NCI-H187 treated with DMSO at 0.1 percent for 48 hours (cell line): ENCODE measurements at regions not wholly inside any gene's neighbourhood (a gene's known extent, or its start where the extent isn't known, plus 50 kb on each side); places are given as distances from the start of the nearest gene placed in this dataset.
"Not testable (repeated sequence)": the region's sequence is repeated elsewhere in the genome, so short reads cannot be mapped to it uniquely, and the experiment has no call there.

Experiments
- DNase-seq: peaks from one replicate; lab custom pipeline; 2025; lab: John Stamatoyannopoulos, UW

DNA sequence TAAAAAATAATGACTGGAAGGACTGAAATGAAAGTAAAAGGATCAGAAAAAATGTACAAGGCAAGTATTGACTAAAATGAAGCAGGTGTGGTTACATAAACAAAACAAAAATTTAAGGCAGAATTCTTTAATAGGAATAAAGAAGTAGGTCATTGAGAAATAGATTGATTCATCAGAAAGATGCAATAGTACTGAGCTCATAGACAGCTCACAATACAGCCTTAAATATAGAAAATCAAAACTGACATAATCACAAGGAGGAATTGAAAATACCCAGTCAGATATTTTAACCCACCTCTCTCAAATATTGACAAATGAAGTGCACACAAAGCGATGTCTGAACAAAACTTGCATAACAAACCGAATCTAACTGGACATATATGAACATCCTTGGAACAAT is 366.8 kb upstream of the DPYD start:
- no peak for DNase-seq

- DNase-seq: no peak
Observed at GRCh38 chr1:98286656-98287055, 365.8 kb upstream of the DPYD start.

DNA sequence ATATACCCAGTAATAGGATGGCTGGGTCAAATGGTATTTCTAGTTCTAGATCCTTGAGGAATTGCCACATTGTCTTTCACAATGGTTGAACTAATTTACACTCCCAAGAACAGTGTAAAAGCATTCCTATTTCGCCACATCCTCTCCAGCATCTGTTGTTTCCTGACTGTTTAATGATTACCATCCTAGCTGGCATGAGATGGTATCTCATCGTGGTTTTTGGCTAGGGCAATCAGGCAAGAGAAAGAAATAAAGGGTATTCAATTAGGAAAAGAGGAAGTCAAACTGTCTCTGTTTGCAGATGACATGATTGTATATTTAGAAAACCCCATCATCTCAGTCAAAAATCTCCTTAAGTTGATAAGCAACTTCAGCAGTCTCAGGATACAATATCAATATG is 364.5 kb upstream of the DPYD start:
- not testable (repeated sequence) for DNase-seq

GRCh38 chr1:98280049-98280448 is 359.2 kb upstream of the DPYD start:
- DNase-seq: no peak

DNA sequence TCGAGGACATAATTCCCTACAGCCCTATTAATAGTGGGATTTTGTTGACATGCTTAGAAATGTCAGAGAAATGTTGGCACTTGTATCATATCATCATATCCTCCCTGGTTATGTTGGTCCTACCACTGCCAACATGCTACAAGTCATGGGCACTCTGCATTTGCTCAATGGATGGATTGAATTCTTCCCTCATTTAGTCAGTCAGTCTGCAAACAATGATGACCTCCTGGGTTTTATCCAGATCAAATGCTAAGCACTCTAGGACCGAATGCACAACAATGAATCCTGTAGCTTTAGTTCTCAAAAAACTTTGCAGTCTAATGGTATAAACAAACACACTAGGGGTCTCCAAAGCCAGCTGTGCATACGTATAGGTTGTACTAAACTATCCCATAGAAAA is 357.2 kb upstream of the DPYD start:
- DNase-seq: no peak

DNA sequence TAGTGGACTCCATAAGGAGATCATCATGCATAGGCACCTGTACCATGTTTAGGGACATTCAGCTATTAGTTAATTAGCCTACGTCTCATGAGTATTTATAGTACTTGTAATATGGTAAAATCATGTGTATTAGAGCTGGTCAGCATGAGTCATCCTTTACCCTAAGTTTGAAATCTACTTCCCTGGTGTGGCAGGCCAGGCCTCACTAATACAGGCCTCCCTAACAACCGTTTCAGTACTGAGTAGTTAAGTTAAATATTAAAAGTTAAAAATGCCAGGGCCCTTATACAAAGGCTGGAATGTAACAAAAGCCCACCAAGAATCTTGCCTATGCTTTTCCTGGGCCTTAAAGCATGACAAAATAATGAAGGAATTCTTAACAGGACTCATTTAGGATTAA is 356.3 kb upstream of the DPYD start:
- DNase-seq: no peak

- no peak for DNase-seq
Observed at GRCh38 chr1:98276514-98276913, 355.7 kb upstream of the DPYD start.

- DNase-seq: no peak
Observed at GRCh38 chr1:98268316-98268715, 347.5 kb upstream of the DPYD start.

DNA sequence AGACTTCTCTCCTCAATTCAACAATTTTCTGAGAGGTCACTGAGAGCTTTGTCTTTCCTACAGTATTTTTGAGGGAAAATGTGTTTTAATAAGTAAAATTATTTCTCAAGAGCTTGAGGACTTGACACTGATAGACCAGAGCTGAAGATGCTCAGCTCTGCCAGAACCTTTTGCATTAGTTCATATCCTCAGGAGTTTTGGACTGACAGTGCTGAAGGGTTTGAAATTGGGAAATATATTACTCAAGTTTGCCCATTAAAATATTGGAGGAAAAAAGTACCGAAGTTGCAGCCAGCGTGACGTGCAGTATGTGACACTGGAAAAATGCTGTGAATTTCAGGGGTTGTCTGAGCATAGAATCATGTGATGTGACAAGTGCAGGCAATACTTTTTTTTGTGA is 346.6 kb upstream of the DPYD start:
- no peak for DNase-seq

DNA sequence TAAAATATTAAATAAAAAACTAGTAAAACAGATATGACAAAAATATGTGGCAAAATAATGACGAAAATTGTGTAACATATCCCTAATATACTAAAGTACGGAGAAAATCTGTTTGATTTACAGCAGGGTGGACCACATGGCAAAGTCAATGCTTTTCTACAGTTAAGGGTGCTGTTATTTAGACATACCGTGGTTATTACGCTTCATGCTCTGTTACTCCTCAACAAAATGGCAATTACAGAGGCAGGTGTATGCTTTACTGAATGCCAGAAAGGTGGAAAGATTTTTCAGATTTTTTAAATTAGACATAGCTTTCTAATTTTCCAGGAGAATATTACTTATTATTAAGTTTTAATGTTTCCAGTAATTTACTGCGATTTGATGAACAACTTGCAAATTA is 343.9 kb upstream of the DPYD start:
- DNase-seq: no peak

GRCh38 chr1:98260839-98261238 is 340.0 kb upstream of the DPYD start:
- no peak for DNase-seq

DNA sequence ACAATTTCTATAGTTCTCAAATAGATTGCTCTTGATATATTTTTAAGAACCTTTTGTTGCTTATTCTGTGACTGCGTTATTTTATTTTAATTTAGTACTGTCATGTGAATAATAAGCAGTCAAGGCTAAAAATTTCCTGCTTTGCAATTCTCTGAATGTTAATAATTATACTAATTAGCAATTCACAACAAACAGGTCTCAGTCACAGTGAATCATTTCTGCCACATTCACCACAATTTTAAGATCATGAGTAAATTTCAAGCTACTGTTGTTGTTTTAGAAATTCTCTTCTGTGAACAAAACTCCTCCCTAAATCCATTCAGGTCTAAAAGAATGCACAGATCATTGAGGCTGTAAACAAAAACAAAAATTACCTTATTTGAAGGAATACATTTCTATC is 339.6 kb upstream of the DPYD start:
- no peak for DNase-seq

DNA sequence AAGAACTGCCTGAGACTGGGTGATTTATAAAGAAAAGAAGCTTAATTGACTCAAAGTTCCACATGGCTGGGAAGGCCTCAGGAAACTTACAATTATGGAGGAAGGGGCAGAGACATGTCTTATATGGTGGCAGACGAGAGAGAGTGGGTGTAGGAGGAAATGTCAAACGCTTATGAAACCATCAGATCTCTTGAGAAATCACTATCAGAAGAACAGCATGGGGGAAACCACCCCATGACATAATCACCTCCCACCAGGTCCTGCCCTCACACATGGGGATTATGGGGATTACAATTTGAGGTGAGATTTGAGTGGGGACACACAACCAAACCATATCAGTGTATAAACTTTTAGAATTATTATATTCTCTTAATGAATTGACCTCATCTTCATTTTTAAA is 335.9 kb upstream of the DPYD start:
- no peak for DNase-seq

- DNase-seq: no peak
Observed at GRCh38 chr1:98253145-98253544, 332.3 kb upstream of the DPYD start.

DNA sequence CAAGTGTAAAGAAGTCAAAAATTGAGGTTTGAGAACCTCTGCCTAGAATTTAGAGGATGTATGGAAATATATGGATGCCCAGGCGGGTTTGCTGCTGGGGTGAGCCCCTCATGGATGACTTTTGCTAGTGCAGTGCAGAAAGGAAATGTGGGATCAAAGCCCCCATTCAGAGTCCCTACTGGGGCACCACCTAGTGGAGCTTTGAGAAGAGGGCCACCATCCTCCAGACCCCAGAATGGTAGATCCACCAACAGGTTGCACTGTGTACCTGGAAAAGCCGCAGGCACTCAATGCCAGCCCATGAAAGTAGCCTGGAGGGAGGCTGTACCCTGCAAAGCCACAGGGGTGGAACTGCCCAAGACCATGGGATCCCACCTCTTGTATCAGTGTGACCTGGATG is 330.7 kb upstream of the DPYD start:
- DNase-seq: no peak

DNA sequence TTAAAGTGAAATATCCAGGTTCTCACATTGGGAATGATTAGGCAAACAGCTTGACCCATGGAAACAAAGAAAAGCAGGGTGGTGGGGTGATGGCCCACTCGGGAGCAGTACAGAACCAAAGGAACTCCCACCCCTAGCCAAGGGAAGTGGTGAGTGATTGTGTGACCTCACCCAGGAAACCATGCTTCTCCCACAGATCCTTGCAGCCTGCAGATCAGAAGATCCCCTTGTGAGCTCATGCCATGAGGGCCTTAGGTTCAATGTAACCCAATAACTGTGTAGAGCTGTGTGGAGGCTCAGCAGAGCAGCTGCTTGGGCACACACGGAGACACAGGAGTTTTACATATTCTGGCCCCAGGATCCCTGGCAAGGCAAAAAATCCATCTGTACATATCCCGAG is 311.8 kb upstream of the DPYD start:
- DNase-seq: no peak

GRCh38 chr1:98222706-98223105 is 301.9 kb upstream of the DPYD start:
- no peak for DNase-seq

GRCh38 chr1:98221923-98222322 is 301.1 kb upstream of the DPYD start:
- DNase-seq: no peak

GRCh38 chr1:98217601-98218000 is 296.8 kb upstream of the DPYD start:
- DNase-seq: no peak

- no peak for DNase-seq
Observed at GRCh38 chr1:98216304-98216703, 295.5 kb upstream of the DPYD start.

- DNase-seq: no peak
Observed at GRCh38 chr1:98211271-98211845, 290.5 kb upstream of the DPYD start.

- no peak for DNase-seq
Observed at GRCh38 chr1:98210563-98210962, 289.7 kb upstream of the DPYD start.

DNA sequence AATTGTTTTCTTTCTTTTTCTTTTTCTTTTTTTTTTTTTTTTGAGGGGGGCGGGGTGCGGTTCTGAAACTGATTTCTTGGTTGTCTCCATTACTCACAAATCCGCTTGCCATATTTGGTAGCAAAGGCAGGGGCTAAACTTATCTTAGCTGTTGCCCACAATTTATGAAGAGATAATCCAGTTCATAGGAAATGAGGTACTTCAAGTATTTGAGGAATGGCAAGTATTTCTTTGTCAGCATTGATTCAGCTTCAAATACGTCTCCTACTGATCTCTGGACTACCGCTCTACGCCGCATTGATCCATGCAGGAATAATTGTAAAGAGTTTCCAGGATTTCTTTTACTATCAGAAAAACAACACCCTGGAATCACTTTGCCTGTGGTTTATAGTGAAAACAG is 289.2 kb upstream of the DPYD start:
- no peak for DNase-seq

- no peak for DNase-seq
Observed at GRCh38 chr1:98205291-98206017, 284.6 kb upstream of the DPYD start.
